ENCODE measurements at regions not wholly inside any gene's neighbourhood (a gene's known extent, or its start where the extent isn't known, plus 50 kb on each side); places are given as distances from the start of the nearest gene placed in this dataset.

DNA sequence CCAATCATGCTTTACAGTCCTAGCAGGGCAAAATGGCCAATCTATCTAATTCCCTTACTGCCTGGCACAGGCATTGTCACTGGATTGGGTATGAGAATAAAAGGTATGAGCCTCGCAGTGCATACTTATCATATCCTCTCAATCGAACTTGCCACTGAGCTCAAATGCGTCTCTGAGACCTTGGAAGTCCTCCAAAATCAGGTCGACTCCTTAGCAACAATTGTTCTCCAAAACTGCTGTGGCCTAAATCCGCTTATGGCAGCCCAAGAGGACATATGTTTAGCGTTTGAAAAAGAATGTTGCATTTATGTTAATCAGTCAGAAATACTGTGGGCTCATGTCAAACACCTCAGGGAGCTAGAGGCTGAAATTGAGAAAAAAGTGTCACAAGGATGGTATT, 69.7 kb downstream of the SPIN4 start:
- H3K27me3 ChIP-seq (ENCODE audit: control insufficient read depth, insufficient read depth, low read length), result no peaks in the 10 kb centered on the region
- H2BK15ac ChIP-seq (ENCODE audit: low read depth, low read length), result no peak overlapping the region
- dilution Hi-C loops (cut with HindIII; ENCODE audit: low sequenced_read_pairs, unreplicated experiment), result no loop called here
- H3K79me1 ChIP-seq (ENCODE audit: low read depth in 1 of 2, low read length in 2 of 2), result no peaks in the 10 kb centered on the region
- H3K9me3 ChIP-seq (ENCODE audit: control insufficient read depth, insufficient read depth, low read length), result peaks cover 2% of the 10 kb centered on the region; the same call in 1 of the 2 replicates
- H3K9me1 ChIP-seq (ENCODE audit: insufficient read depth, low read length), result no peaks in the 10 kb centered on the region
- 8% methylated on average over 2 of the region's 6 CpGs; no CpG with 5 or more reads in 1 of the 2 experiments for WGBS, 2 experiments (ENCODE audit: extremely low coverage in 2 of 2, insufficient read length in 1 of 2)
- no peak overlapping the region for H4K91ac ChIP-seq (ENCODE audit: insufficient read depth, low read depth, low read length)
- no peak overlapping the region for H3K27ac ChIP-seq (ENCODE audit: insufficient read depth, low read length)
- intact Hi-C loops (cut with micrococcal nuclease), result no loop called here
- DNase-seq, result no peak
- H3K4me3 ChIP-seq (ENCODE audit: insufficient read depth, low read depth, low read length), result no peak overlapping the region
- H3K23ac ChIP-seq (ENCODE audit: low read depth, low read length), result no peak overlapping the region
- H2BK120ac ChIP-seq (ENCODE audit: low read depth, low read length), result no peak overlapping the region
- TF ChIP-seq, protein P1, sequence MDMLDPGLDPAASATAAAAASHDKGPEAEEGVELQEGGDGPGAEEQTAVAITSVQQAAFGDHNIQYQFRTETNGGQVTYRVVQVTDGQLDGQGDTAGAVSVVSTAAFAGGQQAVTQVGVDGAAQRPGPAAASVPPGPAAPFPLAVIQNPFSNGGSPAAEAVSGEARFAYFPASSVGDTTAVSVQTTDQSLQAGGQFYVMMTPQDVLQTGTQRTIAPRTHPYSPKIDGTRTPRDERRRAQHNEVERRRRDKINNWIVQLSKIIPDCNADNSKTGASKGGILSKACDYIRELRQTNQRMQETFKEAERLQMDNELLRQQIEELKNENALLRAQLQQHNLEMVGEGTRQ (IDR thresholded peaks at IDR 0.05; ENCODE audit: low read depth, low read length), result no peak
- TF ChIP-seq NFE2L2 (IDR thresholded peaks at IDR 0.05; ENCODE audit: low read depth, low read length), result no peak
- TF ChIP-seq FOS (IDR thresholded peaks at IDR 0.05; ENCODE audit: low read depth, low read length), result no peak
- no peak for TF ChIP-seq CHD1 (IDR thresholded peaks at IDR 0.05; ENCODE audit: low read depth, low read length)
- no peak for TF ChIP-seq CEBPB (IDR thresholded peaks at IDR 0.05; ENCODE audit: low read depth, low read length)
- no peak for TF ChIP-seq POLR2A (IDR thresholded peaks at IDR 0.05; ENCODE audit: low read depth, low read length)
- TF ChIP-seq MAFK (IDR thresholded peaks at IDR 0.05; ENCODE audit: low read depth, low read length), result no peak
- TF ChIP-seq RAD21 (IDR thresholded peaks at IDR 0.05; ENCODE audit: low read length), result no peak
- no peak for TF ChIP-seq RCOR1 (IDR thresholded peaks at IDR 0.05; ENCODE audit: insufficient replicate concordance, low read length)
- TF ChIP-seq MXI1 (IDR thresholded peaks at IDR 0.05; ENCODE audit: borderline replicate concordance, low read depth, low read length), result no peak
- TF ChIP-seq, protein P2, sequence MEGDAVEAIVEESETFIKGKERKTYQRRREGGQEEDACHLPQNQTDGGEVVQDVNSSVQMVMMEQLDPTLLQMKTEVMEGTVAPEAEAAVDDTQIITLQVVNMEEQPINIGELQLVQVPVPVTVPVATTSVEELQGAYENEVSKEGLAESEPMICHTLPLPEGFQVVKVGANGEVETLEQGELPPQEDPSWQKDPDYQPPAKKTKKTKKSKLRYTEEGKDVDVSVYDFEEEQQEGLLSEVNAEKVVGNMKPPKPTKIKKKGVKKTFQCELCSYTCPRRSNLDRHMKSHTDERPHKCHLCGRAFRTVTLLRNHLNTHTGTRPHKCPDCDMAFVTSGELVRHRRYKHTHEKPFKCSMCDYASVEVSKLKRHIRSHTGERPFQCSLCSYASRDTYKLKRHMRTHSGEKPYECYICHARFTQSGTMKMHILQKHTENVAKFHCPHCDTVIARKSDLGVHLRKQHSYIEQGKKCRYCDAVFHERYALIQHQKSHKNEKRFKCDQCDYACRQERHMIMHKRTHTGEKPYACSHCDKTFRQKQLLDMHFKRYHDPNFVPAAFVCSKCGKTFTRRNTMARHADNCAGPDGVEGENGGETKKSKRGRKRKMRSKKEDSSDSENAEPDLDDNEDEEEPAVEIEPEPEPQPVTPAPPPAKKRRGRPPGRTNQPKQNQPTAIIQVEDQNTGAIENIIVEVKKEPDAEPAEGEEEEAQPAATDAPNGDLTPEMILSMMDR (conservative IDR thresholded peaks at IDR 0.05; ENCODE audit: low read depth, low read length), result no peak
- TF ChIP-seq BHLHE40 (IDR thresholded peaks at IDR 0.05; ENCODE audit: low read depth, low read length), result no peak
- TF ChIP-seq, protein P3, sequence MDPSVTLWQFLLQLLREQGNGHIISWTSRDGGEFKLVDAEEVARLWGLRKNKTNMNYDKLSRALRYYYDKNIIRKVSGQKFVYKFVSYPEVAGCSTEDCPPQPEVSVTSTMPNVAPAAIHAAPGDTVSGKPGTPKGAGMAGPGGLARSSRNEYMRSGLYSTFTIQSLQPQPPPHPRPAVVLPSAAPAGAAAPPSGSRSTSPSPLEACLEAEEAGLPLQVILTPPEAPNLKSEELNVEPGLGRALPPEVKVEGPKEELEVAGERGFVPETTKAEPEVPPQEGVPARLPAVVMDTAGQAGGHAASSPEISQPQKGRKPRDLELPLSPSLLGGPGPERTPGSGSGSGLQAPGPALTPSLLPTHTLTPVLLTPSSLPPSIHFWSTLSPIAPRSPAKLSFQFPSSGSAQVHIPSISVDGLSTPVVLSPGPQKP (IDR thresholded peaks at IDR 0.05; ENCODE audit: borderline replicate concordance, low read depth, low read length), result no peak
- no peak for TF ChIP-seq SMC3 (IDR thresholded peaks at IDR 0.05; ENCODE audit: low read depth, low read length)
- TF ChIP-seq RFX5 (IDR thresholded peaks at IDR 0.05; ENCODE audit: low read depth, low read length), result no peak
- H2AFZ ChIP-seq (replicated peaks; ENCODE audit: low read length, poor library complexity), result no peak overlapping the region
- no peak for ATAC-seq (ENCODE audit: low read depth)
- no peak overlapping the region for H2BK5ac ChIP-seq (ENCODE audit: low read depth, low read length, poor library complexity, severe bottlenecking)
- in situ Hi-C loops (cut with MboI; ENCODE audit: low sequenced_read_pairs), result no loop called here
- POLR2A ChIA-PET (ENCODE audit: unreplicated experiment), result no interaction called here
- no peak overlapping the region for H3K18ac ChIP-seq (ENCODE audit: low read depth, low read length)
- no peak overlapping the region for H3K56ac ChIP-seq (ENCODE audit: extremely low read depth, insufficient read depth, low read length)
- H3K4me2 ChIP-seq (ENCODE audit: low read depth, low read length), result no peak overlapping the region
- H3K4ac ChIP-seq (ENCODE audit: low read depth, low read length), result no peak overlapping the region
- H4K8ac ChIP-seq (ENCODE audit: low read depth in 2 of 2, low read length in 2 of 2), result no peak overlapping the region
- CTCF ChIA-PET, result no interaction called here
- no peaks in the 10 kb centered on the region for H3K4me1 ChIP-seq (ENCODE audit: control insufficient read depth, insufficient read depth, low read length)
- BruUV-seq (replicated peaks), result no TSS peak
- no peak overlapping the region for H2BK20ac ChIP-seq (ENCODE audit: low read depth, low read length)
- no peaks in the 10 kb centered on the region for H3K36me3 ChIP-seq (ENCODE audit: control insufficient read depth, insufficient read depth, low read length)
- no peak overlapping the region for H3K9ac ChIP-seq (ENCODE audit: low read depth, low read length)
- no peak overlapping the region for H2AK5ac ChIP-seq (ENCODE audit: low read depth, low read length)
- no peak overlapping the region for H2AK9ac ChIP-seq (replicated peaks; ENCODE audit: low read depth, low read length, poor library complexity)
- no peaks in the 10 kb centered on the region for H4K20me1 ChIP-seq (ENCODE audit: insufficient read depth, low read length)
- no peak overlapping the region for H3K14ac ChIP-seq (replicated peaks; ENCODE audit: low read depth, low read length)
- H4K5ac ChIP-seq (ENCODE audit: low read depth, low read length), result no peak overlapping the region
